ENCODE measurements at regions not wholly inside any gene's neighbourhood (a gene's known extent, or its start where the extent isn't known, plus 50 kb on each side); places are given as distances from the start of the nearest gene placed in this dataset.

- no peaks in the 10 kb centered on the region for H3K36me3 ChIP-seq (ENCODE audit: control insufficient read depth, insufficient read depth, low read length)
- no peaks in the 10 kb centered on the region for H3K4me1 ChIP-seq (ENCODE audit: control insufficient read depth, extremely low read depth, insufficient read depth, low read length)
- H3K79me2 ChIP-seq (ENCODE audit: control insufficient read depth, insufficient read depth, low read length): no peaks in the 10 kb centered on the region
- H3K9me3 ChIP-seq (ENCODE audit: control insufficient read depth, insufficient read depth, low read depth, low read length): no peaks in the 10 kb centered on the region
- TF ChIP-seq CTCF (conservative IDR thresholded peaks at IDR 0.05 in 1 of 2, IDR thresholded peaks at IDR 0.05 in 1 of 2; ENCODE audit: low read depth in 1 of 2, low read length in 2 of 2) (no peak), EZH2 (IDR thresholded peaks at IDR 0.05; ENCODE audit: low read length, missing control alignments) (no peak)
- H3K27me3 ChIP-seq (ENCODE audit: control insufficient read depth, insufficient read depth, low read length): peaks cover 5% of the 10 kb centered on the region
- H4K20me1 ChIP-seq (ENCODE audit: control insufficient read depth, extremely low read depth, insufficient read depth, low read length): no peaks in the 10 kb centered on the region
- H2AFZ ChIP-seq (ENCODE audit: low read length): no peak overlapping the region
- no peak overlapping the region for H3K4me3 ChIP-seq (replicated peaks in 1 of 4; ENCODE audit: control extremely low read depth in 1 of 4, insufficient read depth in 1 of 4, low read depth in 3 of 4, low read length in 4 of 4)
- no peak for DNase-seq (ENCODE audit: low read depth in 2 of 2)
- no peak overlapping the region for H3K4me2 ChIP-seq (ENCODE audit: extremely low read depth, insufficient read depth, low read length)
- H3K9ac ChIP-seq (ENCODE audit: insufficient read depth, low read length): no peak overlapping the region
- no peak overlapping the region for H3K27ac ChIP-seq (ENCODE audit: insufficient read depth, low read length)
Measured at GRCh38 chr10:118978998-118979350, 50.5 kb upstream of the NANOS1 start.

- Histone ChIP-seq H2AFZ (ENCODE audit: low read length) (no peak overlapping the region), H3K9me3 (ENCODE audit: control insufficient read depth, insufficient read depth, low read depth, low read length) (no peaks in the 10 kb centered on the region), H3K4me3 (replicated peaks in 1 of 4; ENCODE audit: control extremely low read depth in 1 of 4, insufficient read depth in 1 of 4, low read depth in 3 of 4, low read length in 4 of 4) (no peak overlapping the region), H3K4me1 (ENCODE audit: control insufficient read depth, extremely low read depth, insufficient read depth, low read length) (no peaks in the 10 kb centered on the region), H3K27me3 (ENCODE audit: control insufficient read depth, insufficient read depth, low read length) (peaks cover 5% of the 10 kb centered on the region), H3K36me3 (ENCODE audit: control insufficient read depth, insufficient read depth, low read length) (no peaks in the 10 kb centered on the region), H3K9ac (ENCODE audit: insufficient read depth, low read length) (no peak overlapping the region), H3K27ac (ENCODE audit: insufficient read depth, low read length) (no peak overlapping the region), H3K4me2 (ENCODE audit: extremely low read depth, insufficient read depth, low read length) (no peak overlapping the region), H4K20me1 (ENCODE audit: control insufficient read depth, extremely low read depth, insufficient read depth, low read length) (no peaks in the 10 kb centered on the region), H3K79me2 (ENCODE audit: control insufficient read depth, insufficient read depth, low read length) (no peaks in the 10 kb centered on the region)
- TF ChIP-seq CTCF (conservative IDR thresholded peaks at IDR 0.05 in 1 of 2, IDR thresholded peaks at IDR 0.05 in 1 of 2; ENCODE audit: low read depth in 1 of 2, low read length in 2 of 2): no peak
- no peak for TF ChIP-seq EZH2 (IDR thresholded peaks at IDR 0.05; ENCODE audit: low read length, missing control alignments)
- no peak for DNase-seq (ENCODE audit: low read depth in 2 of 2)
Measured at GRCh38 chr10:118979661-118980060, 49.9 kb upstream of the NANOS1 start.

Data from fibroblast of lung (primary cell).